ENCODE measurements at regions not wholly inside any gene's neighbourhood (a gene's known extent, or its start where the extent isn't known, plus 50 kb on each side); places are given as distances from the start of the nearest gene placed in this dataset.

DNA sequence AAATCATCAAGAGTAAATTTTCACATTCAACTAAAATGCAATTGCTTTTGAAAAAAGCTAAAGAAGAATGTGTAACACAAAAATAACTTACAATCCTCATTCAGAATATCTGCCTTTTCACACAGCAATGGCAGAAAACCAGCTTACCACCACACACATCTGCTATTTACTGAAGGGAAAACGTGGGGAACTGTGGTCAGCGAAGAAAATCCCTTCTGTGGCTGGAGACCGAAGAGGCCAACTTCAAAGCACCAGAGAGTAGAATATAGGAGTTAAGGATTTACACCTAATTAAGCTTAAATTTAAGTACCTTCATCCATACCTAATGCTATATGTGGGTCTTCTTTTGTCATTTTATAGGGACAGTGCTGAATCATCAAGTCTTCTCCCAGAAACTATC lies 339.6 kb downstream of the DEPDC1B start:
- no CpG with 5 or more reads among the region's 3 CpGs for WGBS, 2 experiments (ENCODE audit: extremely low coverage in 2 of 2, insufficient read length in 1 of 2)
- Histone ChIP-seq H3K4me1 (ENCODE audit: control insufficient read depth, insufficient read depth, low read length) (no peaks in the 10 kb centered on the region), H3K4ac (ENCODE audit: low read depth, low read length) (no peak overlapping the region), H3K56ac (ENCODE audit: extremely low read depth, insufficient read depth, low read length) (no peak overlapping the region), H2BK15ac (ENCODE audit: low read depth, low read length) (no peak overlapping the region), H3K9ac (ENCODE audit: low read depth, low read length) (no peak overlapping the region), H2BK20ac (ENCODE audit: low read depth, low read length) (no peak overlapping the region), H2BK5ac (ENCODE audit: low read depth, low read length, poor library complexity, severe bottlenecking) (no peak overlapping the region), H3K27ac (ENCODE audit: insufficient read depth, low read length) (no peak overlapping the region), H2AK5ac (ENCODE audit: low read depth, low read length) (no peak overlapping the region), H3K4me3 (ENCODE audit: insufficient read depth, low read depth, low read length) (no peak overlapping the region), H2AK9ac (replicated peaks; ENCODE audit: low read depth, low read length, poor library complexity) (no peak overlapping the region), H2BK120ac (ENCODE audit: low read depth, low read length) (no peak overlapping the region), H4K5ac (ENCODE audit: low read depth, low read length) (no peak overlapping the region), H3K9me3 (ENCODE audit: control insufficient read depth, insufficient read depth, low read length) (no peaks in the 10 kb centered on the region), H3K27me3 (ENCODE audit: control insufficient read depth, insufficient read depth, low read length) (no peaks in the 10 kb centered on the region), H3K18ac (ENCODE audit: low read depth, low read length) (no peak overlapping the region), H2AFZ (replicated peaks; ENCODE audit: low read length, poor library complexity) (no peak overlapping the region), H3K23ac (ENCODE audit: low read depth, low read length) (no peak overlapping the region), H4K20me1 (ENCODE audit: insufficient read depth, low read length) (no peaks in the 10 kb centered on the region), H3K9me1 (ENCODE audit: insufficient read depth, low read length) (no peaks in the 10 kb centered on the region), H3K14ac (replicated peaks; ENCODE audit: low read depth, low read length) (no peak overlapping the region), H3K36me3 (ENCODE audit: control insufficient read depth, insufficient read depth, low read length) (no peaks in the 10 kb centered on the region), H4K91ac (ENCODE audit: insufficient read depth, low read depth, low read length) (no peak overlapping the region), H4K8ac (ENCODE audit: low read depth in 2 of 2, low read length in 2 of 2) (no peak overlapping the region), H3K4me2 (ENCODE audit: low read depth, low read length) (no peak overlapping the region), H3K79me1 (ENCODE audit: low read depth in 1 of 2, low read length in 2 of 2) (no peaks in the 10 kb centered on the region)
- in situ Hi-C loops (cut with MboI; ENCODE audit: low sequenced_read_pairs) (no loop called here), dilution Hi-C loops (cut with HindIII; ENCODE audit: low sequenced_read_pairs, unreplicated experiment) (no loop called here), intact Hi-C loops (cut with micrococcal nuclease) (no loop called here)
- no peak for TF ChIP-seq RFX5 (IDR thresholded peaks at IDR 0.05; ENCODE audit: low read depth, low read length)
- no peak for TF ChIP-seq RAD21 (IDR thresholded peaks at IDR 0.05; ENCODE audit: low read length)
- no peak for TF ChIP-seq NFE2L2 (IDR thresholded peaks at IDR 0.05; ENCODE audit: low read depth, low read length)
- TF ChIP-seq FOS (IDR thresholded peaks at IDR 0.05; ENCODE audit: low read depth, low read length) = no peak
- TF ChIP-seq MAZ (IDR thresholded peaks at IDR 0.05; ENCODE audit: borderline replicate concordance, low read depth, low read length) = no peak
- no peak for TF ChIP-seq MAFK (IDR thresholded peaks at IDR 0.05; ENCODE audit: low read depth, low read length)
- TF ChIP-seq, protein P1, sequence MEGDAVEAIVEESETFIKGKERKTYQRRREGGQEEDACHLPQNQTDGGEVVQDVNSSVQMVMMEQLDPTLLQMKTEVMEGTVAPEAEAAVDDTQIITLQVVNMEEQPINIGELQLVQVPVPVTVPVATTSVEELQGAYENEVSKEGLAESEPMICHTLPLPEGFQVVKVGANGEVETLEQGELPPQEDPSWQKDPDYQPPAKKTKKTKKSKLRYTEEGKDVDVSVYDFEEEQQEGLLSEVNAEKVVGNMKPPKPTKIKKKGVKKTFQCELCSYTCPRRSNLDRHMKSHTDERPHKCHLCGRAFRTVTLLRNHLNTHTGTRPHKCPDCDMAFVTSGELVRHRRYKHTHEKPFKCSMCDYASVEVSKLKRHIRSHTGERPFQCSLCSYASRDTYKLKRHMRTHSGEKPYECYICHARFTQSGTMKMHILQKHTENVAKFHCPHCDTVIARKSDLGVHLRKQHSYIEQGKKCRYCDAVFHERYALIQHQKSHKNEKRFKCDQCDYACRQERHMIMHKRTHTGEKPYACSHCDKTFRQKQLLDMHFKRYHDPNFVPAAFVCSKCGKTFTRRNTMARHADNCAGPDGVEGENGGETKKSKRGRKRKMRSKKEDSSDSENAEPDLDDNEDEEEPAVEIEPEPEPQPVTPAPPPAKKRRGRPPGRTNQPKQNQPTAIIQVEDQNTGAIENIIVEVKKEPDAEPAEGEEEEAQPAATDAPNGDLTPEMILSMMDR (conservative IDR thresholded peaks at IDR 0.05; ENCODE audit: low read depth, low read length) = no peak
- no peak for TF ChIP-seq CEBPB (IDR thresholded peaks at IDR 0.05; ENCODE audit: low read depth, low read length)
- TF ChIP-seq RCOR1 (IDR thresholded peaks at IDR 0.05; ENCODE audit: insufficient replicate concordance, low read length) = no peak
- TF ChIP-seq, protein P2, sequence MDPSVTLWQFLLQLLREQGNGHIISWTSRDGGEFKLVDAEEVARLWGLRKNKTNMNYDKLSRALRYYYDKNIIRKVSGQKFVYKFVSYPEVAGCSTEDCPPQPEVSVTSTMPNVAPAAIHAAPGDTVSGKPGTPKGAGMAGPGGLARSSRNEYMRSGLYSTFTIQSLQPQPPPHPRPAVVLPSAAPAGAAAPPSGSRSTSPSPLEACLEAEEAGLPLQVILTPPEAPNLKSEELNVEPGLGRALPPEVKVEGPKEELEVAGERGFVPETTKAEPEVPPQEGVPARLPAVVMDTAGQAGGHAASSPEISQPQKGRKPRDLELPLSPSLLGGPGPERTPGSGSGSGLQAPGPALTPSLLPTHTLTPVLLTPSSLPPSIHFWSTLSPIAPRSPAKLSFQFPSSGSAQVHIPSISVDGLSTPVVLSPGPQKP (IDR thresholded peaks at IDR 0.05; ENCODE audit: borderline replicate concordance, low read depth, low read length) = no peak
- no peak for TF ChIP-seq CHD1 (IDR thresholded peaks at IDR 0.05; ENCODE audit: low read depth, low read length)
- no peak for TF ChIP-seq BHLHE40 (IDR thresholded peaks at IDR 0.05; ENCODE audit: low read depth, low read length)
- TF ChIP-seq, protein P3, sequence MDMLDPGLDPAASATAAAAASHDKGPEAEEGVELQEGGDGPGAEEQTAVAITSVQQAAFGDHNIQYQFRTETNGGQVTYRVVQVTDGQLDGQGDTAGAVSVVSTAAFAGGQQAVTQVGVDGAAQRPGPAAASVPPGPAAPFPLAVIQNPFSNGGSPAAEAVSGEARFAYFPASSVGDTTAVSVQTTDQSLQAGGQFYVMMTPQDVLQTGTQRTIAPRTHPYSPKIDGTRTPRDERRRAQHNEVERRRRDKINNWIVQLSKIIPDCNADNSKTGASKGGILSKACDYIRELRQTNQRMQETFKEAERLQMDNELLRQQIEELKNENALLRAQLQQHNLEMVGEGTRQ (IDR thresholded peaks at IDR 0.05; ENCODE audit: low read depth, low read length) = no peak
- ChIA-PET CTCF (no interaction called here), POLR2A (ENCODE audit: unreplicated experiment) (no interaction called here)
- DNase-seq (no peak), ATAC-seq (ENCODE audit: low read depth) (no peak)
- no TSS peak for BruUV-seq (replicated peaks)
